ENCODE measurements at regions not wholly inside any gene's neighbourhood (a gene's known extent, or its start where the extent isn't known, plus 50 kb on each side); places are given as distances from the start of the nearest gene placed in this dataset.

DNA sequence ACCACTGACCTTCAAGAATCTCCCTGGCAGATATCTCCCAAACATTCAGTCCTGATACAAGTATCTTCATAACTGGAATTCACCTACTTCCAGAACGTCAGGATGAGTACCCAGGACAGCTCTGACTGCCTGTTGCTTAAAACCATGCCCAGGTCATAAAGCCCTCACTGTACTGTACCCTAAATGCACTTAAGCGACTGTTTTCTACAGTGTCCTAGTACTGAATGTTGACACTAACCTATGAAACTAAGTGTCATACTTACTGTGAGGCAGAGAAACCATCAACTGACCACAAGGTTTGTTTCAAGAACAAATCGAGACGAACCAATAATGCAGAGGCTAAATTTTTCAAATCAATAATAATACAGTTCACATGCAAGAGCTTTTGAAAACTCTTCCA lies 178.7 kb upstream of the NSMCE3 start:
- intact Hi-C loops (cut with micrococcal nuclease): no loop called here
- no TSS peak for BruUV-seq (replicated peaks)

DNA sequence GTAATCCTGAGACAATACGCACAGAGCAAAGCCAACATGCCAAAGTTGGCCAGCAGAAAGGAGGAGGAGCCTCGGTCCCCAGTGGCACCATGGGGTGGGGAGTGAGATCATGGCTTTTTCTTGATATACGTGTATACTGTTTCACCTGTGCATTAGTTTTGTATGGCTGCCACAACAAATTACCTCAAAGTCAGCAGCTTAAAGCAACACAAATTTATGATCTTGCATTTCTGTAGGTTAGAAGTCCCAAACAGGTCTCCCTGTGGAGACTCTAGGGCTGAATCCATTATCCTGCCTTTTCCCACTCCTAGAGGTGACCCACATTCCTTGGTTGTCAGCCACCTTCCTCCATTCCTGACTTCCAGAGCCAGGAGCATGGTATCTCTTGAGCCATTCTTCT lies 176.9 kb upstream of the NSMCE3 start:
- Mint-ChIP-seq H3K4me3 (ENCODE audit: unreplicated experiment) (no peak overlapping the region), H3K27ac (ENCODE audit: low read depth, unreplicated experiment) (no peak overlapping the region), H3K9me3 (ENCODE audit: unreplicated experiment) (peaks cover 8% of the 10 kb centered on the region), H3K27me3 (ENCODE audit: insufficient read depth, unreplicated experiment) (peaks cover 11% of the 10 kb centered on the region), H3K36me3 (ENCODE audit: insufficient read depth, unreplicated experiment) (no peaks in the 10 kb centered on the region), H3K4me1 (ENCODE audit: insufficient read depth, unreplicated experiment) (no peaks in the 10 kb centered on the region)
- BruUV-seq (replicated peaks): no TSS peak
- ChIA-PET POLR2A (no interaction called here), CTCF (interaction anchor here (0.6 kb wide), 2 partner anchors 17 to 985 kb away, joined by 3 read pairs; no protein-coding TSS in a partner anchor)
- TF ChIP-seq, protein P1, sequence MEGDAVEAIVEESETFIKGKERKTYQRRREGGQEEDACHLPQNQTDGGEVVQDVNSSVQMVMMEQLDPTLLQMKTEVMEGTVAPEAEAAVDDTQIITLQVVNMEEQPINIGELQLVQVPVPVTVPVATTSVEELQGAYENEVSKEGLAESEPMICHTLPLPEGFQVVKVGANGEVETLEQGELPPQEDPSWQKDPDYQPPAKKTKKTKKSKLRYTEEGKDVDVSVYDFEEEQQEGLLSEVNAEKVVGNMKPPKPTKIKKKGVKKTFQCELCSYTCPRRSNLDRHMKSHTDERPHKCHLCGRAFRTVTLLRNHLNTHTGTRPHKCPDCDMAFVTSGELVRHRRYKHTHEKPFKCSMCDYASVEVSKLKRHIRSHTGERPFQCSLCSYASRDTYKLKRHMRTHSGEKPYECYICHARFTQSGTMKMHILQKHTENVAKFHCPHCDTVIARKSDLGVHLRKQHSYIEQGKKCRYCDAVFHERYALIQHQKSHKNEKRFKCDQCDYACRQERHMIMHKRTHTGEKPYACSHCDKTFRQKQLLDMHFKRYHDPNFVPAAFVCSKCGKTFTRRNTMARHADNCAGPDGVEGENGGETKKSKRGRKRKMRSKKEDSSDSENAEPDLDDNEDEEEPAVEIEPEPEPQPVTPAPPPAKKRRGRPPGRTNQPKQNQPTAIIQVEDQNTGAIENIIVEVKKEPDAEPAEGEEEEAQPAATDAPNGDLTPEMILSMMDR (IDR thresholded peaks at IDR 0.05; ENCODE audit: unreplicated experiment): no peak
- intact Hi-C loops (cut with micrococcal nuclease): no loop called here
- DNase-seq (ENCODE audit: unreplicated experiment): no peak

More for the DNA sequence above, 178.7 kb upstream of the NSMCE3 start:
- no peaks in the 10 kb centered on the region for H3K4me1 Mint-ChIP-seq (ENCODE audit: insufficient read depth, unreplicated experiment)
- TF ChIP-seq, protein P1 (IDR thresholded peaks at IDR 0.05; ENCODE audit: unreplicated experiment): no peak
- no peaks in the 10 kb centered on the region for H3K36me3 Mint-ChIP-seq (ENCODE audit: insufficient read depth, unreplicated experiment)
- H3K27ac Mint-ChIP-seq (ENCODE audit: low read depth, unreplicated experiment): no peak overlapping the region
- peaks cover 11% of the 10 kb centered on the region for H3K27me3 Mint-ChIP-seq (ENCODE audit: insufficient read depth, unreplicated experiment)
- POLR2A ChIA-PET: no interaction called here
- H3K4me3 Mint-ChIP-seq (ENCODE audit: unreplicated experiment): no peak overlapping the region
- DNase-seq (ENCODE audit: unreplicated experiment): no peak
- H3K9me3 Mint-ChIP-seq (ENCODE audit: unreplicated experiment): peaks cover 8% of the 10 kb centered on the region
- CTCF ChIA-PET: no interaction called here

DNA sequence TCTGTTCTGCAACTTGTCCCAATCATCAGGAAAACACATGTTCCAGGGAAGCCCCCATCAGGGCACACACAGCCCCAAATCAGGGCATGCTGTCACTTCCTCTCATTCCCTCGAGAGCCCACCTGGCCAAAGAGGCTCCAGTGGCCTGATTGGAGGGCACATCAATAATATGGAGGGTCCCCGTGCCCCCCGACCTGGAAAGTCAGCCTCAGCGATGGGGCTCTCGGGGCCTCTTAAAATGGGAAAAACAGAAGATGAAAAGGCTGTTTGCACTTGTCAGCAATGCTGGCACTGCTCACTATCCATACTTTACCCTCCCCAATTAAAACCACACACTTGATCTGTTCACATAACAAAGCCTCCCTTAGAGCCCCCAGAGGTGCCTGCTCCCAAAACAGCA lies 172.9 kb upstream of the NSMCE3 start:
- TF ChIP-seq, protein P1 (IDR thresholded peaks at IDR 0.05; ENCODE audit: unreplicated experiment): no peak
- no peak overlapping the region for H3K4me3 Mint-ChIP-seq (ENCODE audit: unreplicated experiment)
- intact Hi-C loops (cut with micrococcal nuclease): no loop called here
- H3K36me3 Mint-ChIP-seq (ENCODE audit: insufficient read depth, unreplicated experiment): no peaks in the 10 kb centered on the region
- H3K9me3 Mint-ChIP-seq (ENCODE audit: unreplicated experiment): peaks cover 8% of the 10 kb centered on the region
- BruUV-seq (replicated peaks): no TSS peak
- peaks cover 11% of the 10 kb centered on the region for H3K27me3 Mint-ChIP-seq (ENCODE audit: insufficient read depth, unreplicated experiment)
- ChIA-PET POLR2A (no interaction called here), CTCF (no interaction called here)
- DNase-seq (ENCODE audit: unreplicated experiment): no peak
- no peak overlapping the region for H3K27ac Mint-ChIP-seq (ENCODE audit: low read depth, unreplicated experiment)
- H3K4me1 Mint-ChIP-seq (ENCODE audit: insufficient read depth, unreplicated experiment): no peaks in the 10 kb centered on the region

DNA sequence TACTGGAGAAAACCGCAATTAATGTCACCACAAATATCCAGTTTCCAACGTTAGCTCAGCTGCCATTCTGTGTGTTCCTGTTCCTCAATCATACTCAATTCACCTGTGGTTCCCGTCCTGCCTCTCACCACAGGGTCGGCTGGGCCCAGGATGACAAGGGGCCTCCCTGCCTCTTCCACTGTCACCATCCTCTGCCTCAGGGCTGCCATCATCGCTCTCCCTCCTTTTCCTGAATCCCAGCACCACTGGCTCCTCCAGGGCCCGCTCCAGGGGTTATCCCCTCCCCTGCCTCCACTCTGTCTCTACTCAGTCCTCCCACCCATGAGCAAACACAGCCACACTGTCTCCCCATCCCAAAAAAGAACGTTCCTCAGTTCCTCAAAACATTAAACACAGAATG lies 170.9 kb upstream of the NSMCE3 start:
- POLR2A ChIA-PET: no interaction called here
- no peak for DNase-seq (ENCODE audit: unreplicated experiment)
- TF ChIP-seq, protein P1 (IDR thresholded peaks at IDR 0.05; ENCODE audit: unreplicated experiment): no peak
- no TSS peak for BruUV-seq (replicated peaks)
- peaks cover 31% of the 10 kb centered on the region for H3K27me3 Mint-ChIP-seq (ENCODE audit: insufficient read depth, unreplicated experiment)
- no peak overlapping the region for H3K4me3 Mint-ChIP-seq (ENCODE audit: unreplicated experiment)
- no peak overlapping the region for H3K27ac Mint-ChIP-seq (ENCODE audit: low read depth, unreplicated experiment)
- no peaks in the 10 kb centered on the region for H3K36me3 Mint-ChIP-seq (ENCODE audit: insufficient read depth, unreplicated experiment)
- H3K4me1 Mint-ChIP-seq (ENCODE audit: insufficient read depth, unreplicated experiment): no peaks in the 10 kb centered on the region
- intact Hi-C loops (cut with micrococcal nuclease): no loop called here
- peaks cover 8% of the 10 kb centered on the region for H3K9me3 Mint-ChIP-seq (ENCODE audit: unreplicated experiment)
- CTCF ChIA-PET: no interaction called here
